SK-N-MC (cell line): ENCODE measurements at regions not wholly inside any gene's neighbourhood (a gene's known extent, or its start where the extent isn't known, plus 50 kb on each side); places are given as distances from the start of the nearest gene placed in this dataset.

Source experiments
- DNase-seq: peaks from one replicate; pipeline ENCODE4 v3.0.0-alpha.2; 2011; ENCODE audit warnings: low read depth, low spot score
- H3K27ac ChIP-seq: fragments of 200-600 bp; sonication (generic); 2 replicates; pipeline ENCODE4 v1.5.1; 2016; ENCODE audit warnings: mixed run types
- H3K36me3 ChIP-seq: fragments of 200-600 bp; sonication (generic); 2 replicates; pipeline ENCODE4 v1.6.1; 2017; ENCODE audit warnings: antibody characterized with exemption, low read length, mixed read lengths; ENCODE audit not compliant: insufficient read depth
- H3K4me3 ChIP-seq: fragments of 200-600 bp; sonication (generic); 2 replicates; pipeline ENCODE4 v1.5.1; 2016
- H3K9ac ChIP-seq: fragments of 200-600 bp; sonication (generic); 2 replicates; pipeline ENCODE4 v1.8.0; 2017; ENCODE audit warnings: mixed run types, mixed read lengths; ENCODE audit not compliant: insufficient read length
- H3K9me3 ChIP-seq: fragments of 200-600 bp; sonication (generic); 2 replicates; pipeline ENCODE4 v1.6.1; 2017; ENCODE audit warnings: low read depth, mild to moderate bottlenecking, antibody characterized with exemption, low read length, moderate library complexity, mixed read lengths
- EZH2 ChIP-seq: fragments of 200-600 bp; sonication (generic); IDR thresholded peaks from one replicate; pipeline ENCODE4 v1.6.1; 2017; ENCODE audit warnings: antibody characterized with exemption
- FOXP2 ChIP-seq: optimal IDR thresholded peaks from 2 replicates; pipeline ENCODE3; 2011; ENCODE audit warnings: mild to moderate bottlenecking, moderate library complexity; ENCODE audit not compliant: insufficient read depth; ENCODE audit errors: extremely low read length, control extremely low read depth
- POLR2AphosphoS5 ChIP-seq: IDR thresholded peaks from 2 replicates; pipeline ENCODE4 v1.6.1; 2012; ENCODE audit warnings: mild to moderate bottlenecking, low read depth, low read length, borderline replicate concordance

GRCh38 chr19:31840371-31840770 is 491.1 kb upstream of the TSHZ3 start:
- Histone ChIP-seq H3K4me3 (no peak overlapping the region), H3K9me3 (peaks cover 7% of the 10 kb centered on the region; the same call in 1 of the 2 replicates), H3K27ac (no peak overlapping the region), H3K9ac (no peak overlapping the region), H3K36me3 (no peaks in the 10 kb centered on the region)
- TF ChIP-seq FOXP2 (no peak), POLR2AphosphoS5 (no peak), EZH2 (no peak)
- no peak for DNase-seq

GRCh38 chr19:31841755-31842154 is 492.5 kb upstream of the TSHZ3 start:
- no peaks in the 10 kb centered on the region for H3K36me3 ChIP-seq
- H3K9me3 ChIP-seq: 0 out of 2 replicates have a peak, but pooled peaks cover 5% of the 10 kb centered on the region
- TF ChIP-seq POLR2AphosphoS5: no peak
- no peak for TF ChIP-seq EZH2
- no peak for TF ChIP-seq FOXP2
- H3K27ac ChIP-seq: no peak overlapping the region
- DNase-seq: no peak
- H3K4me3 ChIP-seq: no peak overlapping the region
- H3K9ac ChIP-seq: no peak overlapping the region

- Histone ChIP-seq H3K4me3 (no peak overlapping the region), H3K36me3 (no peaks in the 10 kb centered on the region), H3K9ac (no peak overlapping the region), H3K9me3 (0 out of 2 replicates have a peak, but pooled peaks cover 4% of the 10 kb centered on the region), H3K27ac (no peak overlapping the region)
- no peak for TF ChIP-seq POLR2AphosphoS5
- TF ChIP-seq EZH2: no peak
- no peak for TF ChIP-seq FOXP2
- no peak for DNase-seq
These were observed 482.3 kb upstream of the ZNF507 start for GRCh38 chr19:31863122-31863521.

- TF ChIP-seq POLR2AphosphoS5 (no peak), EZH2 (no peak), FOXP2 (no peak)
- Histone ChIP-seq H3K9ac (no peak overlapping the region), H3K9me3 (no peaks in the 10 kb centered on the region), H3K36me3 (no peaks in the 10 kb centered on the region), H3K27ac (no peak overlapping the region), H3K4me3 (no peak overlapping the region)
- no peak for DNase-seq
These were observed 471.1 kb upstream of the ZNF507 start for GRCh38 chr19:31874313-31874712.

GRCh38 chr19:31875591-31875990 is 469.8 kb upstream of the ZNF507 start:
- Histone ChIP-seq H3K4me3 (no peak overlapping the region), H3K36me3 (no peaks in the 10 kb centered on the region), H3K9ac (no peak overlapping the region), H3K9me3 (no peaks in the 10 kb centered on the region), H3K27ac (no peak overlapping the region)
- DNase-seq: no peak
- TF ChIP-seq FOXP2: no peak
- TF ChIP-seq EZH2: no peak
- TF ChIP-seq POLR2AphosphoS5: no peak

GRCh38 chr19:31880283-31880682 is 465.1 kb upstream of the ZNF507 start:
- no peak overlapping the region for H3K27ac ChIP-seq
- no peaks in the 10 kb centered on the region for H3K9me3 ChIP-seq
- no peak overlapping the region for H3K9ac ChIP-seq
- TF ChIP-seq POLR2AphosphoS5: no peak
- TF ChIP-seq FOXP2: no peak
- no peak for TF ChIP-seq EZH2
- DNase-seq: no peak
- no peak overlapping the region for H3K4me3 ChIP-seq
- H3K36me3 ChIP-seq: no peaks in the 10 kb centered on the region

GRCh38 chr19:31881988-31882387 is 463.4 kb upstream of the ZNF507 start:
- Histone ChIP-seq H3K36me3 (no peaks in the 10 kb centered on the region), H3K9ac (no peak overlapping the region), H3K27ac (no peak overlapping the region), H3K9me3 (no peaks in the 10 kb centered on the region), H3K4me3 (no peak overlapping the region)
- TF ChIP-seq POLR2AphosphoS5: no peak
- no peak for TF ChIP-seq FOXP2
- TF ChIP-seq EZH2: no peak
- no peak for DNase-seq

GRCh38 chr19:31882709-31883108 is 462.7 kb upstream of the ZNF507 start:
- no peak for DNase-seq
- H3K4me3 ChIP-seq: no peak overlapping the region

More at GRCh38 chr19:31882709-31883108, 462.7 kb upstream of the ZNF507 start:
- Histone ChIP-seq H3K27ac (no peak overlapping the region), H3K36me3 (no peaks in the 10 kb centered on the region), H3K9ac (no peak overlapping the region), H3K9me3 (no peaks in the 10 kb centered on the region)
- no peak for TF ChIP-seq EZH2
- TF ChIP-seq POLR2AphosphoS5: no peak
- TF ChIP-seq FOXP2: no peak
